ENCODE measurements at regions not wholly inside any gene's neighbourhood (a gene's known extent, or its start where the extent isn't known, plus 50 kb on each side); places are given as distances from the start of the nearest gene placed in this dataset.

DNA sequence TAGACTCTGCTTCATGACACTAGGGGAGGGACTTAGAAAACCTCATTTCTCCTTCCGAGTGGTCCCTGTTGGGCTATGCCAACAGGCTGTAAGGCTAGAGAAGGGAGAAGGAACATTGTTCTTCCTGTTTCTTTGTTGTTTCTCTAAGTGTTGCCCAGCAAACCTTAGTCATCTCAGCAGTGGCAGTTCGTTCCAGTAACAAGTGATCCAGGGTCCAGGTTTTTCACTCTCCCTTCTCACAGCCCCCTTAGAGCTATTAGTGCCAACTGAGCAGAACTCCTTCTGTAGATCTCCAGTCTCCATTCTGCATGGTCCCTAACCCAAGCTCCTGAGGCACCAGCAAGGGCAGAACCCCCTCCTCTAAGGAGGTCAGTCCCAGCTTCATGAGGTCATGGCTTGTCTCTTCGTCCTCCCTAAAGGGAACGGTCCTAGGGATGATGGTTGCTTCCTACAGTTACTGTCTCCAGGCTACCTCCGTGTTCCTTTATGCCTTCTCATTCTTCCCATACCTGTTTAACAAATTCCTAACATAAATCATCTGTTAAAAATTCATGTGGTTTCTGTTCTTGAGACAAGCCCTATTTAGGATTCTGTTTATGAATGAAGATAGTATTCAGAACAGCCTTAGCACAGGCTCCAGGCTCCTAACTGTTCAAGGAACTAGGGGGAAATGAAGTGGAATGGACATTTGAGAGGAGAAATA, 168.6 kb upstream of the UBASH3B start:
- H3K4me3 ChIP-seq (ENCODE audit: low read depth, low read length) = no peak overlapping the region
- TF ChIP-seq, protein P1, sequence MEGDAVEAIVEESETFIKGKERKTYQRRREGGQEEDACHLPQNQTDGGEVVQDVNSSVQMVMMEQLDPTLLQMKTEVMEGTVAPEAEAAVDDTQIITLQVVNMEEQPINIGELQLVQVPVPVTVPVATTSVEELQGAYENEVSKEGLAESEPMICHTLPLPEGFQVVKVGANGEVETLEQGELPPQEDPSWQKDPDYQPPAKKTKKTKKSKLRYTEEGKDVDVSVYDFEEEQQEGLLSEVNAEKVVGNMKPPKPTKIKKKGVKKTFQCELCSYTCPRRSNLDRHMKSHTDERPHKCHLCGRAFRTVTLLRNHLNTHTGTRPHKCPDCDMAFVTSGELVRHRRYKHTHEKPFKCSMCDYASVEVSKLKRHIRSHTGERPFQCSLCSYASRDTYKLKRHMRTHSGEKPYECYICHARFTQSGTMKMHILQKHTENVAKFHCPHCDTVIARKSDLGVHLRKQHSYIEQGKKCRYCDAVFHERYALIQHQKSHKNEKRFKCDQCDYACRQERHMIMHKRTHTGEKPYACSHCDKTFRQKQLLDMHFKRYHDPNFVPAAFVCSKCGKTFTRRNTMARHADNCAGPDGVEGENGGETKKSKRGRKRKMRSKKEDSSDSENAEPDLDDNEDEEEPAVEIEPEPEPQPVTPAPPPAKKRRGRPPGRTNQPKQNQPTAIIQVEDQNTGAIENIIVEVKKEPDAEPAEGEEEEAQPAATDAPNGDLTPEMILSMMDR (IDR thresholded peaks at IDR 0.05; ENCODE audit: borderline replicate concordance, insufficient read depth, low read depth, low read length) = no peak

DNA sequence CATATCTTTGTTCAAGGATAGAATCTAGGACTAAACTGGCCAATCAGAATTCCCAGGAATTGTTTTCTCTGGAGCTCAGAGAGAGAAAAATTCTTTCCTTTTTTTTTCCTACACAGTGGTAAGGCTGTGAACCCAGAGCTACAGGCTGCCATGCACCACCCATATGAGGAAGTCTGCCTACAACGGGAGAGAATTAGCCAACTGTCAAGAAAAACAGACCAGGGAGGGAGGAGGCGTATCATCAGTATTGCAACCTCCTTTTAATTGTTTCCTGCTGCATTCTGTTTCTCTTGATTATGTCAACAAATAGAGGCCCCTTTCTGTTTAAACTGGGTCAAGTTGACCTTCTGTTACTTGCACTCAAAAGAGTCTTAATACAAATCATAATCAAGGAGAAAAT, 176.5 kb upstream of the UBASH3B start:
- H3K4me3 ChIP-seq (ENCODE audit: low read depth, low read length) = no peak overlapping the region
- TF ChIP-seq, protein P1 (IDR thresholded peaks at IDR 0.05; ENCODE audit: borderline replicate concordance, insufficient read depth, low read depth, low read length) = no peak

GRCh38 chr11:122468965-122469364, 186.6 kb upstream of the UBASH3B start:
- H3K4me3 ChIP-seq (ENCODE audit: low read depth, low read length) = no peak overlapping the region
- TF ChIP-seq, protein P1 (IDR thresholded peaks at IDR 0.05; ENCODE audit: borderline replicate concordance, insufficient read depth, low read depth, low read length) = no peak

GRCh38 chr11:122463530-122463929, 192.0 kb upstream of the UBASH3B start:
- TF ChIP-seq, protein P1 (IDR thresholded peaks at IDR 0.05; ENCODE audit: borderline replicate concordance, insufficient read depth, low read depth, low read length) = no peak
- no peak overlapping the region for H3K4me3 ChIP-seq (ENCODE audit: low read depth, low read length)

DNA sequence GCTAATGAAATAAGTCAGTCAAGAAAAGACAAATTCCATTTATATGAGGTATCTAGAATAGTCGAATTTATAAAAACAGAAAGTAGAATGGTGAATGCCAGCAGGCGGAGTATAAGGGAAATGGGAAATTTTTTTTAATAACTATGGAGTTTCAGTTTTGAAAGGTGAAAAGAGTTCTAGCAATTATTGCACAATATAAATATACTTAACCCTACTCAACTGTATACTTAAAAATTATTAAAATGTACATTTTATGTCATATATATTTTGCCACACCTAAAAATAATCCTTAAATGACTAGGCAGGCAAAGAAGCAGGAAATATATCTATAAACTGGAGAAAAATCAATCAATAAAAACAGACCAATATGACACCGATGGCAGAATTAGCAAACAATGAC, 196.5 kb upstream of the UBASH3B start:
- H3K4me3 ChIP-seq (ENCODE audit: low read depth, low read length) = no peak overlapping the region
- TF ChIP-seq, protein P1 (IDR thresholded peaks at IDR 0.05; ENCODE audit: borderline replicate concordance, insufficient read depth, low read depth, low read length) = no peak

DNA sequence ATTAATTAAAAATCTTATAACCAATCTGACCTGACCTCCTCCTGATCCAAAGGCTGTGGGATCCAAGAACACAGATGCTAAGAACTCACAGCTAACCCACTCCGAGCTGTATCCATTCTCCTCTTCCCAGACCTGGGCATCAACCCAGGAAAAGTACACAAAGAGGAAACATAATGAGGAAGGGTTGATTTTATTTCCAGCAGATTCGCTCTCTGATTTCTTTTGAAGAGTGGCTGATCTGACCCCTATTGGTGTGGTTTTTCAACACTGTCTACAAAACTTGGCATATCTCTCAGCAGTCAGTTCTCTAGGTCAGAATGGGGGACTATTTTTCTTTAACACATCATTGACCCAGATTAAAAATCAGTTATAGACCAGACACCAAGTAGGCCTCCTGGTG, 201.9 kb upstream of the UBASH3B start:
- no peak overlapping the region for H3K4me3 ChIP-seq (ENCODE audit: low read depth, low read length)
- TF ChIP-seq, protein P1 (IDR thresholded peaks at IDR 0.05; ENCODE audit: borderline replicate concordance, insufficient read depth, low read depth, low read length) = no peak

DNA sequence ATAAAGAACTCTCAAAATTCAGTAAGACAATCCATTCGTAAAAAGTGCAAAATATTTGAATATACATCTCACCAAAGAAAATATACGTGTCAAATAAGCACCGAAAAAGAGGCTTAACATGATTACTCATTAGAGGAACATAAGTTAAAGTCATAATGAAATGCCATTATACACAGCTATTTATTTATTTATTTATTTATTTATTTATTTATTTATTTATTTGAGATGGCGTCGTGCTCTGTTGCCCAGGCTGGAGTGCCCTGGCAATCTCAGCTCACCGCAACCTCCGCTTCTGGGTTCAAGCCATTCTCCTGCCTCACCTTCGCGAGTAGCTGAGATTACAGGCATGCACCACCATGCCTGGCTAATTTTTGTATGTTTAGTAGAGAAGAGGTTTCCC, 203.6 kb upstream of the UBASH3B start:
- TF ChIP-seq, protein P1 (IDR thresholded peaks at IDR 0.05; ENCODE audit: borderline replicate concordance, insufficient read depth, low read depth, low read length) = no peak
- no peak overlapping the region for H3K4me3 ChIP-seq (ENCODE audit: low read depth, low read length)
